Stimulated activated CD8-positive, alpha-beta memory T cell treated with anti-CD3 and anti-CD28 coated beads, Interleukin-7, amount 100 ng/mL, for 48 hours (primary cell): ENCODE measurements at regions not wholly inside any gene's neighbourhood (a gene's known extent, or its start where the extent isn't known, plus 50 kb on each side); places are given as distances from the start of the nearest gene placed in this dataset.

Experiments
- DNase-seq, 2 donors: peaks; one replicate each; pipeline ENCODE4 v3.0.0-alpha.2; 2020; ENCODE audit warnings: low read depth in 1 of 2; ENCODE audit errors: extremely low read depth in 1 of 2

DNA sequence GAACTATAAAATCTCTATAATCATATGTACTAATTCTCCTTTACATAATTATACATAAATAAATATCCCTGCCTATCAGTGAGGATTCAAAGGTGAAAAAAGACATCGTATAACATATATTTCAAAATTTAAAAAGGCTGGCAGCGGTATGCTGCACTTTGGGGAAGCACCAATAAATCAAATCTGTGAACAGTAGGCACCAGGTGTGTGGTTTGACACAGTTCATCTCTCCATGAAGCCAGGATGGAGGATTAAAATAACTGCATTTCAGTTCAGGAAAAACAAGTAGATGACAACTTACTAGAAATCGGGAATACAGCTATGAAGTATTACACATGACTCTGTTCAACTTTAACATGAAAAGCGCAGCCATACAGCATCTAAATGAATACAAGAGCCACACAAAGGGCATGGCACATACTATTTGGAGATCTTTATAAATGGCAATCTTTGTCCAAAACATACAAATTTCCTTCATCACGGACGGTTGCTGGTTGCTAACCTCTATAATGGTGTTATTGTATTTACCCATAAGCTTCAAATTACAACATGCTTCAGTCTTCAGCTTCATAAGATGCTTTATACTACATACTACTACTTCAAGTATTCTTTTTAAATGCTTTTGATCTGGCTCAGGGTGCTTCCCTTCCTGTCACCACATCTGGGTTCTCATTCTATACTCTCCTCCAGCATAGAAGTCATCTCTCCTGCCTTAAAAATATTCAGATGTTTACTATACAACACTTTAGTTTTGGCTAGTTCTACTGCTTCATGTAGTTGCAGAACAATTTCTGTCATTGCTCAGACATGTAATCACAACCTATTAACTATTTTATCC is 128.7 kb downstream of the KLF12 start:
- DNase-seq = no peak

DNA sequence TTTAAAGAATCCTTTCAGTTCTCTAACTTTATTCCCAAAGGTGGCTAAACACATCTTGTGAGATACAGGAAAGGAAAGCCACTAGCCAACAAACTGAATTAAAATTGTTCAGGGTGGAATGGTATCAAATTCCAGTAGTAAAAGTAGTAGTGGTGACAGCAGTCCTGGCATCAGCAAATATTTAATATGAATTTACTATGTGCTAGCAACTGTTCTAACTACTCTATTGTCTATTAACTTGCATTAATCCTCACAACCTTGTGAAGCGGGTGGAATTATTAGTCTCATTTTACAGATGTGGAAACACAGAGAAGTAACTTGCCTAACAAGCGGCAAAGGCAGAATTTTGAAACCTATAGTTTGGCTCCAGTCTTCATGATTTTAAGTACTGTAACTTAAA is 130.1 kb downstream of the KLF12 start:
- DNase-seq = no peak

DNA sequence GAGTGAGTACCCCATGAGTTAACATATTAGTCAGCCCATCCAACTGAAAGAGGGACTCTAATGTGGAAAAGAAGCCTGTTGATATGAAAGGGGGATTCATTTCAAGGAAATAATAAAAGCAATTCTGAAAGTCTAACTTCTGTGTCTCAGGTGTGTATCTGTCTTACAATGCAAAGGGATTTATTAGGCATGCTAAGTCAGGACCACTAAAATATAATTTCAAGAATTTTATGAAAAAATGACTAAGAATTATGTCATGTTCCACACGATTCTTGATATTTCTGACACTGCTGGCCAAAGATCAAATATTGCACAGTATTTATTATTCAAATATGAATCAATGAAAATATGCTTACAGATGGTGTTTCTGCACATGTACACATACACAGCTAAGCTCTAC is 130.8 kb downstream of the KLF12 start:
- no peak for DNase-seq

DNA sequence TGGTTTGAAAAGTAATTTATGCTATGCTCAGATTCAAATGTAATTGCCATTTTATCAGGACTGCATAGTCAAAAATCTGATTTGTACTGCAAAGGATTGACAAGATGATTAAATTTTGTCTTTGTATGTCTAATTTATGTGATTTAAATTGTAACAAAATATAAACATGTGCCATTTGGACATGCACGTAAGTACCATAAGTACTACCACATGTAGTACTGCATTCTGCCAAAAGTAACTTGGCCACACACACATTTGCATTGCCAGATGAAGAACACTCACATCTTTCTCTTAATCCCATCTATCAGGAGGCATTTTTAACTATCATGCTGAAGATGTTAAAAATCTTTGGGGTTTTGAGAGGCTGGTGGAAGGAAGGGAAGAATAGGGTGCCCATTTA is 133.3 kb downstream of the KLF12 start:
- no peak for DNase-seq

DNA sequence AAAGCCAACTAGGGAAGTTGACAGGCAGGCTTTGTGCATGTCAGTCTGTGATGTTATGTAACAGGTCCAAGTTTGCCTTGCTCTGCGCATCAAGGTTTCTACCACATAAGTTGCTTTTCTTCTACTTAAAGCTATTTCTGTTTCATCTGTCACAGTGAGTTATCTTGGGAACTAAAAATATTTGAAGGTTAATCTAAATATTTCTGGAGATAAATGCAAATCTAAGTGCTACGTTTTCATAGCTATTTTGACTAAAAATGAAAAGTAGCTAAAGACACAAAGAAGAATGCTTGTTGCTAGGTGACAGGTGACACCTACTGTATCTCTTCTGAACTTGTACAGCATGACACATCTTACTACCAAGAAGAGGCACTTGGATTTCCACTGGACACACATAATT is 135.6 kb downstream of the KLF12 start:
- no peak for DNase-seq

DNA sequence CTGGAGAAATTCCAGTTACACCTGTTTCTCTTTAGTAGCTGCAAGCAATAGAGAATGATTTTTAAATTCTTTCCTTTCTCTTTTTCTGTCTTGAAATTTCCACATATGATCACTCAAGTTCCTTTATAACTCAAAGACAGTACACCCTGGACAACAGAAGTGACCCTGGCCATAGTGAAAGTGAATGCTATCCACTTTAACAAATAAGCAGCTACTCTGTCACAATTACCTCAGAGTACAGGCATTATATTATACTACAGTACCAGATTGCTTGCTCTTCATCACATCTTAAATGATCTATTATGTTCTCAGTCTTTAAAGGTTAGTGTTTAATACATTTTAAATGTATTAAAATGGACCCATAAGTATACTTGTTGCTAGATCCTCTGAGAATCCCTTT is 136.2 kb downstream of the KLF12 start:
- no peak for DNase-seq

DNA sequence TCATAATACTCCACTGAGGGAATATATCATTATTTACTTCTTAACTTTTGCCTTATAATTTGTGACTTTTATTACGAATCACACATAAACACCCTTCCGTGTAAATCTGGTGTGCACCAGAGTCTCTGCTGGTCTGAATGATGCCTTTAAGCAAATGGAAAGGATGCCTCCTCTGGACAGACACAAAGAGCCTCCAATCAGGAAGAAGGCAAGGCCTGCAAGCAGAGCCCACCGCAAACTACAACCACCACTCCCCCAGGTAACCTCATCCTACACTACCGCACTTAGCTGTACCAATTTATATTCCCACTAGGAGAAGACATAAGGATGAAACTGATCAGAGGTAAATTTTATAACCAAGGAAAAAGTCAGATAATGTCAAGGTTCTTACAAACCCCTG is 137.6 kb downstream of the KLF12 start:
- DNase-seq = no peak

DNA sequence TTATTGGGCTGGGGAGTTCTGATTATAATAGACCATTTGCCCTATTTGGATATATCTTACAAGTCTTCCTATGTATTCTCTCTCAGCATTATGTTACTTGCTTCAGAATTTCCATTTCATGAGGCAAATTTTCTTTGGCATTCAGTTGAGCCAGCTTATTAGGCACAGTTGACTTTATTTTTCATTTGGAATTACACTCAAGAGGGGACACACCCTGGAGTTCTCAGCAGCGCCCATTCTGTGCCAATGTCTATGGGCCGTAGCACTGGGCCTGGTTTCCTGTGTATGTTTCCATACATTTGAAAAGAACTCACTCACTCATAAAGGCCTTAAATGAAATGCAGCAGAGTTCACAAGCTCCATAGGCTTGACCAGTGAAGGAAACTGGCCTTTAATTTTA is 138.5 kb downstream of the KLF12 start:
- no peak for DNase-seq

DNA sequence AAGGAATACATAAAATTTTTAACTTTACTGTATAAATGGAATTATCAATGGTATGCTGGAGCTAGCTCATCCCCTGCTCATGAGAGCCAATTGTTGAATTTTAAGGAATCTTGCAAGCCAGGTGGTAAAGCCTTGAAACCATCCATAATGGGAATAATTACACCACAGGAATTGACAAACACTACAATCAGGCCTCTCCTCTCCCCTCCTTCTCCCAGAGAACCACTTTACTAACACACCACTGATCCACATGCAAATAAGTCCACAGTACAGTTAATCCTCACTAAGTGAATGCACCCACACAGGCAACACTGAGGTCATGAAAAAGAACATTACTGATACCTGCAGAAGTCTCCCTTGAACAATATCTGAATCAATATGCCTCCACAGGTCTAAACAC is 140.5 kb downstream of the KLF12 start:
- DNase-seq = no peak

DNA sequence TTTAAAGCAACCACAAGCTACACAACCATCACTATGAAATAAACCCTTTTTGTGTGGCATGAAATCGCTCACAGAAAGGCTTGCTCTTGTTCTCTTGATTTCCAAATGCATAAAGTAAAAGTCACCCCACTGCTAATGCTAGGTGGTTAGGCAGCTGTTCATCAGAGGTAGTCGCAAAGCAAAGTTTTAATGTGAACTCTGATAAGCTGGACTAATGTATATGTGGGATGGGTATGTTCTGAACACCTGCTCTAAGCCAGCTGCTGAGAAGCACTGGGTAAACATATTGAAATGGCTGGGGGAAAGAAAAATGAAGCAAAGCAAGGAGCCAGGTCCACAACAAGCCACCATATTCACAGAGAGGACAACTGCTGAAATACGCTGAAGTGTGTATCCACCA is 142.3 kb downstream of the KLF12 start:
- no peak for DNase-seq

DNA sequence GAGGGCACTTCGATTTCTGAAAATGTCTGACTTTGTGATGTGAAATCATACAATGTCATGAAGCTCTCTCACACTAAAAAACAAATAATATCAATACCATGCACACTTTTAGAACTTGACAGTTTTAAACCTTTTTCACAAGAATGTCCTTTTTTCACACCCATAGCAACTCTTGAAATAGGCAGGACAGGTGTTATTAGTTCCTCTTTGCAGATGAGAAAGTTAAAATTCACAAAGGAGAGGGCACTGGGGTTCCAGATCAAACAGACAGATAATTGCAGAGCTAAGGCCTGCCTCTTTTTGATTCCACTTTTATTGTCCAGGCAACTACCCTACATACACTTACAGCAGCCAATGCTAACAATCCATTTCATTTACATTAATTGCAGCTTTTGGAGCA is 142.8 kb downstream of the KLF12 start:
- no peak for DNase-seq

DNA sequence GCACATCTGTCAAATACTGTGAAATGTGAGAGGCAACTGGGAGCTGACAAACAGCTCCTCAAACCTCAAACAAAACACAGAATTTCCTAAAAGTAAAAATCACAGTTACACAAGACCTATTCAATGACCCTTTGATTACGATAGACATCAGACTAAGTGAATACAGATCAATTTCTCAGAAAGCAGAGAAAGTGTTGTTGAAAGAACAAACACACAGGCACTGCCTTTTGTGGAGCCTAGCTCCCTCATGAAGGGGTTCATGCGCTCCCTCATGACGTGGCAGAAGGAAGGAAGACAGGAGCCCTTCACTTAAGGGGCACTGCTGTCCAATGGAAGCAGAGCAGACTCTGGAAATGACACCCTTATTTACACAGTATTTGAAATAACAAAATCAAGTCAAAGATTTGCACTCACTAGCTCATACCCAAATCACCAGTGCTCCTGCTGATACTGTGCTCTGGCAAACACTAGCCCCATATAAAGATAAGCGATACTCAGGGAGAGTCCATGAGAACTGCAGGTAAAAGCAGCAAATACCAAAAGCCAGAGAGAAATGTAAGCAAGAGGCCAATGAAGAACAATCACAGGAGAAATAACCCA is 144.9 kb downstream of the KLF12 start:
- DNase-seq = no peak

DNA sequence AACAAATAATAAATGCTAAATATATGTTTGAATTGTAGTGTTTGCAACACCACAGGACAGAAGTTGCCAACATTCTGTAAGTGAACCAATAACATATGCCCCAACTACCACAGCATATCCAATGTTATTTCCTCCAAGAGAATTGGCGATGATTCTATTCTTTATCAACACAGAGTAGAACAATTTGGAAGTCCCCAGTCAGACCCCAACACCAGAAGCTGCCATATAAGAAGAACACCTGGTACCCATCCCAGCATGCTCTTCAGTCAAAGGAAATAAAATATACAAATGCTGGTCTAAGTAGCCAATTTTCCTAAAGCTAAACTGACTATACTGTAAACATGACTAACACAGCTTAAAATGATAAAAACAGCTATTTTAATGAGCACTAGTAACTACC is 145.7 kb downstream of the KLF12 start:
- no peak for DNase-seq

DNA sequence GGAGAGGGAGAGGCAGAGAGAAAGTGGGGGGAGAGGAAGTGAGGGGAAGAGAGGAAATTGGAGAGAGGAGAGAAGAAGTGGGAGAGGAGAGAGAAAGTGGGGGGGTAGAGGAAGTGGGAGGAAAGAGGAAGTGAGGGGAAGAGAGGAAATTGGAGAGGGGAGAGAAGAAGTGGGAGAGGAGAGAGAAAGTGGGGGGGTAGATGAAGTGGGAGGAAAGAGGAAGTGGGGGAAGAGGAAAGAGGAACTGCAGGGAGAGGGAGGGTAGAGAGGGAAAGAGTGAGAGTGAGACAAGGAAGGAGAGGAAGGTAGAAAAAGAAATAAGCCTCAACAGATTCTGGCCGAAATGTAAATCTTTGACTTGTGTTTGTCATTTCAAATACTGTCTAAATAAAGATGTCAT is 146.6 kb downstream of the KLF12 start:
- DNase-seq = no peak

DNA sequence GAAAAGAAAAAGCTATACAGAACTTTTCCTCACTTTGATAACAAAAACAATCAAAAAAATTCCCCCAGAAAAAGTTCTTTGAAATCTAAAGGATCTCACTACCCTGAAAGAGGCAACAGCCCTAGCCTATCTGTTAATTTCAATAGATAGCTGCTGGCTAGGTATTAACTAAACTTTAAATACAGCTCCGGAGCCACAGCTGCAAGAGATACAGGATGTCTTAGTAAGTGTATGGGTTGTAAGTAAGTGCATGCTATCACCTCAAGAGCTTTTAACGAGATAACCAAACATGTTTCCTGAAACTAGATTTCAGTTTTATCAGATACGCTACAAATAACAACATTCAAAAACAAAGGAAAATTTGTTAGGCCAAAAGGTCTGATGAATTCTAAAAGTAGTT is 148.4 kb downstream of the KLF12 start:
- no peak for DNase-seq

DNA sequence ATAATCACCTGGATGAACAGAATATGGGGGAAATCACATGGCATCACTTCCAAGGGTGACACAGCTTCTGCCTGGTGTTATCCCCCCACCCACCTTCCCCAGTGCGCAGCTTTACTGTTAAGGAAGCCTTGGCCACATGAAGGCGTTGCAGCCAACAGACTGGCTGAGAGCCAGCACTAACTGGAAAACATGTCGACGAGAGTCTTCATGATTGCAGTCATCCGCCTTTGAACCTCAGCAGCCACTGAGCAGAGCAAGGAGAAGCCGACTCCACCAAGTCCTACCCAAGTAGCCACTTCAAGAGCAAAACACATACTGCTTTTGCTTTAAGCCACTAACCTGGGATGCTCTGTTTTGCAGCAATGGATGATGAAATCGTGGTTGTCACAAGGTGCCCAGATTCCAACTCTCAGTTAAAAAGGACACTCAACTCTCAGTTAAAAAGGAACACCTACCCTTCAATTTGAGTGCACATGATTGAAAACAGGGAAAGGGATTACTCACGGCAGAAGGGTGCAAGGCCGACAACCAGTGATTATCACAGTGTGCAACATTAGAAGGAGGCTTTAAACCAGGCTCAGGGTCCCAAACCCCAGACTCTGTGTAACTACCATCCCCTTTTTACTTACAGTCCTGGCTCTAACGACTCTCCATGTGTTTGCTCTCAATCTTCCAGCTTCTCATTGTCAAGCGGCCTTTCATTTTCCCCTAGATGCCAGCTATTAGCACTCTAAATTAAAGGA is 149.1 kb downstream of the KLF12 start:
- DNase-seq = peak; percentile 23 to 67

DNA sequence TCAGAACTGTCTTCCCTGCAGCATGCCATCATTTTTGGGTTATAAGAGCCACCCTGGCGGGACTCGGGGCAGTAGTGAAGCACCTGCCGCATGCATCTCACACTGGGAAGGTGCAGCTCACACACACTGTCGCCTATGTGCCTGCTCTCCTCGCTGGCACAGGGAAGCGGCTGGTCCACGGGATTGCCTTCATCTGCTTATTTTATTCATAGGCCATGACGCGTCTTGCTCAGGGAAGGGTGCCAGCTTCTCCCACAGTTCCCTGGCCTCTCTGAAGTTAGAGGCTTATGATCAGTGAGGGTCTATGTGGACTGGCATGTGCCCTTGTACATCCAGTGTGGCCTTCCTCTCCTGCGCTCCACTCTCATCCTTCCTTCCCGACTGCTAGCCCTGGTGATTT is 150.0 kb downstream of the KLF12 start:
- no peak for DNase-seq

DNA sequence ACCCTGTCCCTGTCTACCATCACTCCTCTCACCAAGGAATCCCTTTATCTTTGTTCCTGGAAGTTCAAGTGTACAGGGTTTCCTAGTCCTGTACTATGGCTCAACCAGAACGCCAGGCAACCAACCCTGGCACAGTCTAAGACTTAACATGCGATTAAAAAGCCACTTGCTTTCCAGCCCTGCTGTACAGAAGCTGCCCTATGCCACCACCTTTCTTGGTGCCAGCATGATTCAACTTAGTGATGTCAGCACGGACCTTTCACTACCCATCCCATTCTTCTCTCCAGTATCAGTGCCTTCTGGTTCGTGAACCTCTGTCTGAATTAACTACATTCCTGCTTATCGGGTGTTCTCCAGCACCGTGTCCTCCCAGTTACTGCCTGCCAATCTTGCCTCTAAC is 151.1 kb downstream of the KLF12 start:
- no peak for DNase-seq

DNA sequence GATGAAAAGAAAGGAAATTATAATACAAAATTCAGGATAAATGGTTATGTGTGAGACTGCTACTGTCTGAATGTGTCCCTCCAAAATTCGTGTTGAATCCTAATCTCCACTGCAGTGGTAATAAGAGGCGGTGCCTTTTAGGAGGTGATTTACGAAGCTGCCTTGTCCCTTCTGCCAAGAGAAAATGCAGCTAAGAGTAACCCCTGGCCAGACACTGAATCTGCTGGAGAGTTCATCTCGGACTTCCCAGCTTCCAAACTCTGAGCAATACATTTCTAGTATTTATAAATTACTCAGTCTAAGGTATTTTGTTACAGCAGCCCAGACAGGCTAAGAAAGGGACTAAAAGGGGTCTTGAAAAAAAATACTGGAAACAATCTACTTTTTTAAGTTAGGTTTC is 152.6 kb downstream of the KLF12 start:
- no peak for DNase-seq

DNA sequence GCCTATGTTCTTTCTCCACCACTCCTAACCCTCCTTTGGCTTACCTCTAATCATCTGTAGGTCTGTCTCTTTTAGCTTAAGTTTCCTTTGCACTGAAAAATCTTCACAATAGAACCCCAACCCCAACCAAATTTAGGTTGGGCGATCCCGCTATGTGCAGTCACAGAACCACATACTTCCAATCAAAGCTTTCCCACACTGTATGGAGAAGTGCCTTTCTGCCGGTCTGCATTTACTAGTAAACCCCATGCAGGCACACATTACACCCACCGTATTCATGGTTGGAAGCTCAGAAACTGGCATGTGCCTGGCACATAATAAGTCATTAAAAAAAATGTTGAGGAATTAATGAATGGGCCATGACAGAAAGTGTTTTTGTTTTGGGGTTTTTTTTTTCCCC is 158.4 kb downstream of the KLF12 start:
- no peak for DNase-seq

DNA sequence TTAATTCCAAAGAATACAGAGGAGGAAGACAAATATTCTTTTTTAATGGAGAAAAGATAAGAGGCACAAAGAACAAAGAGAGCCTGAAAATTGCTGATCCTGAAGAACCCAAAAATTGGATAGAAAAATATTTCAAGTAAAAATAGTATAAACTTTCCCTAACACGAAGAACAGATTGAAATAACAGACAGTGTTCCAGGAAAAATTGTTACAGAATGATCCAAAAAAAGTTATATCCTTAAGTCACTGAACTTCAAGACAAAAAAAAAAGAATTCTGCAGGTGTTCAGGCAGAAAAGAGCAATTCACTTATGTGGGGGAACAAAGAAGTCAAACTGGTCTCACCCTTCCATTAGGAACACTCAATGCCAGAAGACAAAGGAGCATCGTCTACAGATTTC is 160.2 kb downstream of the KLF12 start:
- DNase-seq = no peak

DNA sequence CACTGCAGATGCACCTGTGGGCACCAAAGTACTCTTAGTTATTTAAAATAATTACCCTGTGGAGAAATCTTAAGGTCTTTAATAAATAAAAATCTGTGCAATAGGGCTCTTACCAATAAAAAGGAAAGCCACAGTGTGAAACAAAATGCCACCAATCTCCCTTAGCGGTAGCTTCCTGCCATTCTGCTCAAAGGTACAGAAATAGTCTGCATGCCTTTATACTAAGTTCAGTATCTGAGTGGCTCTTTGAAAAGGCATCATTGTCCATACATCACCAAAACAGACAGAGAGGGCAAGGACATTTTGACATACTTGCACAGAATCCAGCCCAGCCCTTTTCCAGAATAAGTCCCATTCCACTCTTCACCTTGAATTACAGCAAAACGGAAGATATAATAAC is 161.0 kb downstream of the KLF12 start:
- no peak for DNase-seq
